ENCODE measurements at regions not wholly inside any gene's neighbourhood (a gene's known extent, or its start where the extent isn't known, plus 50 kb on each side); places are given as distances from the start of the nearest gene placed in this dataset.
"Not testable (repeated sequence)": the region's sequence is repeated elsewhere in the genome, so short reads cannot be mapped to it uniquely, and the experiment has no call there.

- DNase-seq (ENCODE audit: low spot score): no peak
Measured at GRCh38 chr4:174183259-174183658, 100.2 kb downstream of the FBXO8 start.

GRCh38 chr4:174181827-174182226, 101.6 kb downstream of the FBXO8 start:
- no peak for DNase-seq (ENCODE audit: low spot score)

- no peak for DNase-seq (ENCODE audit: low spot score)
Measured at GRCh38 chr4:174177536-174177935, 105.9 kb downstream of the FBXO8 start.

- DNase-seq (ENCODE audit: low spot score): not testable (repeated sequence)
Measured at GRCh38 chr4:174175836-174176235, 107.6 kb downstream of the FBXO8 start.

GRCh38 chr4:174173360-174173759, 110.1 kb downstream of the FBXO8 start:
- DNase-seq (ENCODE audit: low spot score): no peak

GRCh38 chr4:174172274-174172673, 111.2 kb downstream of the FBXO8 start:
- no peak for DNase-seq (ENCODE audit: low spot score)

GRCh38 chr4:174170906-174171305, 112.6 kb downstream of the FBXO8 start:
- DNase-seq (ENCODE audit: low spot score): no peak

- no peak for DNase-seq (ENCODE audit: low spot score)
Measured at GRCh38 chr4:174170091-174170490, 113.4 kb downstream of the FBXO8 start.

GRCh38 chr4:174157106-174157607, 126.3 kb downstream of the FBXO8 start:
- no peak for DNase-seq (ENCODE audit: low spot score)

GRCh38 chr4:174156239-174156826, 127.1 kb downstream of the FBXO8 start:
- no peak for DNase-seq (ENCODE audit: low spot score)

GRCh38 chr4:174154215-174154854, 129.1 kb downstream of the FBXO8 start:
- DNase-seq (ENCODE audit: low spot score): peak; percentile 27

- no peak for DNase-seq (ENCODE audit: low spot score)
Measured at GRCh38 chr4:174152717-174153466, 130.6 kb downstream of the FBXO8 start.

GRCh38 chr4:174147863-174148262, 135.6 kb downstream of the FBXO8 start:
- DNase-seq (ENCODE audit: low spot score): no peak

GRCh38 chr4:174144106-174144505, 139.4 kb downstream of the FBXO8 start:
- DNase-seq (ENCODE audit: low spot score): no peak

- no peak for DNase-seq (ENCODE audit: low spot score)
Measured at GRCh38 chr4:174141876-174142275, 141.6 kb downstream of the FBXO8 start.

- DNase-seq (ENCODE audit: low spot score): no peak
Measured at GRCh38 chr4:174138616-174139015, 144.9 kb downstream of the FBXO8 start.

GRCh38 chr4:174137698-174138097, 145.8 kb downstream of the FBXO8 start:
- no peak for DNase-seq (ENCODE audit: low spot score)

- DNase-seq (ENCODE audit: low spot score): peak; percentile 5
Measured at GRCh38 chr4:174135936-174136406, 147.5 kb downstream of the FBXO8 start.

GRCh38 chr4:174135530-174135929, 147.9 kb downstream of the FBXO8 start:
- no peak for DNase-seq (ENCODE audit: low spot score)

GRCh38 chr4:174134361-174134760, 149.1 kb downstream of the FBXO8 start:
- DNase-seq (ENCODE audit: low spot score): no peak

GRCh38 chr4:174133551-174133950, 149.9 kb downstream of the FBXO8 start:
- DNase-seq (ENCODE audit: low spot score): no peak

GRCh38 chr4:174131901-174132300, 151.6 kb downstream of the FBXO8 start:
- no peak for DNase-seq (ENCODE audit: low spot score)

GRCh38 chr4:174122705-174123104, 160.8 kb downstream of the FBXO8 start:
- peak; percentile 25 for DNase-seq (ENCODE audit: low spot score)
